ENCODE measurements at regions not wholly inside any gene's neighbourhood (a gene's known extent, or its start where the extent isn't known, plus 50 kb on each side); places are given as distances from the start of the nearest gene placed in this dataset.

DNA sequence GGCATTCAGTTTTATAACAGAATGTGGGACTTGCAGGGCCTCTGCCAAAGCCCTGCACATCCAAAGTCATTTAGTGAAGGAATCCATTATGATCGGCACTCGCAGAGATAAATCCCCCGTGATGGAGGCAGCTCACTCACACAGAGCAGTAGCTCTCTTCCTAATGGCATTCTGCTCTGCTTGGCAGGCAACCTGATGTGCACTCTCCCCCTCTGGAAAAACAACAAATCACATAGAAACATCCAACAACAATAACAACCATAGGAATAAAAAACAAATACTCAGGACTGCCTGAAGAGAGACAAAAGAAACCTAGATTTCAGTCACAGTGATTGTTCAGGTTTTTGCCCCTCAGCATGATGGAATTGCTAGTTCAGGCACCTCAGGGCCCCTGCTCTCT is 59.7 kb downstream of the NAA11 start:
- Histone ChIP-seq H3K27ac (ENCODE audit: low read depth, low read length) (no peak overlapping the region), H3K36me3 (ENCODE audit: control insufficient read depth, insufficient read depth, low read length) (no peaks in the 10 kb centered on the region), H3K9ac (ENCODE audit: low read depth, low read length) (no peak overlapping the region), H3K4me1 (ENCODE audit: control insufficient read depth, insufficient read depth, low read length) (no peaks in the 10 kb centered on the region), H3K27me3 (ENCODE audit: control insufficient read depth, insufficient read depth, low read length) (no peaks in the 10 kb centered on the region), H3K9me3 (ENCODE audit: control insufficient read depth, insufficient read depth, low read length) (no peaks in the 10 kb centered on the region), H3K4me3 (ENCODE audit: low read depth, low read length) (no peak overlapping the region)

DNA sequence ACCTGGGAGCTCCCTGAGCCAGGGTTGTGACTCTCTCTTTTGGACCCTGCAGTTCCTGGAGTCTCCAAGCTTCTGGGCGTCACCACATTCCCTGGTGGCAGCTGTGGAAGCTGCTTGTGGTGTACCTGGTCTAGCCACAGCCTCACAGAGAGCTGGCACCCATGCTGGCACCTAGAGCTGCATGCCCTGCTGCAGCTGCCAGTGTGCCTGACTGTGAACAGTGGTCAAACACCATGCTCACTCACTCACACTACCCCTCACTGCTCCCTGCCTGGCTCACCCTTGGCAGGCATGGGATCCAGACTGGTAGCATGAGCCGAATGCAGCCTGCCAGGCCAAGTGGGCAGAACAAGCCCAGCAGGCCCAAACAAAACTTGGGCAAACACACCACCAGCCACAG is 66.6 kb downstream of the NAA11 start:
- Histone ChIP-seq H3K4me3 (ENCODE audit: low read depth, low read length) (no peak overlapping the region), H3K27me3 (ENCODE audit: control insufficient read depth, insufficient read depth, low read length) (no peaks in the 10 kb centered on the region), H3K9me3 (ENCODE audit: control insufficient read depth, insufficient read depth, low read length) (peaks cover 13% of the 10 kb centered on the region), H3K4me1 (ENCODE audit: control insufficient read depth, insufficient read depth, low read length) (no peaks in the 10 kb centered on the region), H3K27ac (ENCODE audit: low read depth, low read length) (no peak overlapping the region), H3K9ac (ENCODE audit: low read depth, low read length) (no peak overlapping the region), H3K36me3 (ENCODE audit: control insufficient read depth, insufficient read depth, low read length) (no peaks in the 10 kb centered on the region)

DNA sequence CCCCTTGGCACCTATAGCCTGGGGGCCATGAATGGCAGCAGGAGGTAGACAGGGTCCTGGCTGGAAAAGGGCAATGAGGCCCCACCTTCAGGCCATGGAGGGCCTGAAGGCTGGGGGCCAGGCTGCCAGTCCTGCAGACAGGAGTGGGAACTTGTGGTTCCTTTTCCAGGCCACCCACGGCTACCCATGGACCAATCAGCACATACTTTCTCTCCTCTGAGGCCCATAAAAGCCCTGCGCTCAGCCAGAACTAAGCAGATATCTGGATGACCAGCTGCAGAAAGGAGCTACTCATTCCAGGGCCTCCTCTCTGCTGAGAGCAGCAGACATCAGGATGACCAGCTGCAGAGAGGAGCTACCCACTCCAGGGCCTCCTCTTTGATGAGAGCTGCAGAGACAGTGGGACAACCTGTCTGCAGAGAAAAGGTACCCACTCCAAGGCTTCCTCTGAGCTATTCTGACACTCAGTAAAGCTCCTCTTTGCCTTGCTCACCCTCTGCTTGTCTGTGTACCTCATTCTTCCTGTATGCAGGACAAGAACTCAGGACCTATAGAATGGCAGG is 67.2 kb downstream of the NAA11 start:
- Histone ChIP-seq H3K27ac (ENCODE audit: low read depth, low read length) (no peak overlapping the region), H3K36me3 (ENCODE audit: control insufficient read depth, insufficient read depth, low read length) (no peaks in the 10 kb centered on the region), H3K4me3 (ENCODE audit: low read depth, low read length) (no peak overlapping the region), H3K9ac (ENCODE audit: low read depth, low read length) (no peak overlapping the region), H3K9me3 (ENCODE audit: control insufficient read depth, insufficient read depth, low read length) (peaks cover 13% of the 10 kb centered on the region), H3K4me1 (ENCODE audit: control insufficient read depth, insufficient read depth, low read length) (no peaks in the 10 kb centered on the region), H3K27me3 (ENCODE audit: control insufficient read depth, insufficient read depth, low read length) (no peaks in the 10 kb centered on the region)

DNA sequence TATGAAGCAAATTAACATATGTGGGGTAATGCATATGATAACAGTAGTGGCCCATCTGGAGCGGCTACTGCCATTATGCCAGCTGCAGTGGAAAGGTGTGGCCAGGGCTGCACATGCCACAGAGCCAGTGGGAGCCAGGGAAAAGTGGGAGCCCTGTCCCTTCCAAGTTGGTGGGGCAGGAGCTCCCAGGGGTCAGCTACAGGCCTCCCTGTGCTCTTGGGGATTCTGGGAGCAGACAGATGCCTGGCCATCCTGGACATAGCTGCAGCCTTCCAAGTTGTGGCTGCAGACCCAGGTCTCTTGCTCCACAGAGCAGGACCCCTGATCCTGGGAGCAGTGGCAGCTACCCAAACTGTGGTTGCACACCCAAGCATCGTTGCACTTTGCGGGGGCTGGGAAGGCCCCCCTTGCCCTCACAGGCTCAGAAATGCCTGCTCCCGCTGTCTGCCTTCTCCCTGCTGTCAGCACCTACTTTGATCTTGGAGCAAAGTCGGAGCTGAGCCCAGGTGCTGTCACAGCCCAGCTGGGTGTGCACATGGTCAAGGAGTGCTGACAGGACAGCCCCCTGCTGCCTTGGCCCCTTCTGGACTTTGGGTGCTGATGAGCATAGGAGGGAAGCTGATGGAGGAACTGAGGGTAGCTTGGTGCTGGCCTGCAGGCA is 67.8 kb downstream of the NAA11 start:
- H3K4me3 ChIP-seq (ENCODE audit: low read depth, low read length) = no peak overlapping the region
- no peaks in the 10 kb centered on the region for H3K27me3 ChIP-seq (ENCODE audit: control insufficient read depth, insufficient read depth, low read length)
- no peaks in the 10 kb centered on the region for H3K36me3 ChIP-seq (ENCODE audit: control insufficient read depth, insufficient read depth, low read length)
- H3K27ac ChIP-seq (ENCODE audit: low read depth, low read length) = no peak overlapping the region
- no peak overlapping the region for H3K9ac ChIP-seq (ENCODE audit: low read depth, low read length)
- peaks cover 13% of the 10 kb centered on the region for H3K9me3 ChIP-seq (ENCODE audit: control insufficient read depth, insufficient read depth, low read length)
- no peaks in the 10 kb centered on the region for H3K4me1 ChIP-seq (ENCODE audit: control insufficient read depth, insufficient read depth, low read length)

DNA sequence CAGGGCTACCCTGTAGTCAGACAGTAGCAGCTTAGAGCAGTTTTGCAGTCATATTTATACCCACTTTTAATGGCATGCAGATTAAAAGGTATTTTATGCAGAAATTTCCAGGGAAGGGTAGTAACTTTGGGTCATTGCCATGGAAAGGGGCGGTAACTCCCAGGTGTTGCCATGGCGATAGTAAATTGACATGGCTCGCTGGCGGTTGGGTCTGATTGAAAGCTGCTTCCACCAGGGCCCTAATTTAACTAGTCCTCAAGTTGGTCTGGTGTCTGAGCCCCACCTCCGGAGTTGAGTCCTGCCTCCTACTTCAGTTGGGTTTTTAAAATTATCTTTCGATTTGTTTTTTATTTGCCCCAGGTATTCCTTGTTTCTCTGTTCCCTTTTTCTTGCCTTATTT is 70.1 kb downstream of the NAA11 start:
- H3K4me1 ChIP-seq (ENCODE audit: control insufficient read depth, insufficient read depth, low read length) = no peaks in the 10 kb centered on the region
- no peaks in the 10 kb centered on the region for H3K27me3 ChIP-seq (ENCODE audit: control insufficient read depth, insufficient read depth, low read length)
- H3K4me3 ChIP-seq (ENCODE audit: low read depth, low read length) = no peak overlapping the region
- H3K9ac ChIP-seq (ENCODE audit: low read depth, low read length) = no peak overlapping the region
- H3K27ac ChIP-seq (ENCODE audit: low read depth, low read length) = no peak overlapping the region
- peaks cover 13% of the 10 kb centered on the region for H3K9me3 ChIP-seq (ENCODE audit: control insufficient read depth, insufficient read depth, low read length)
- H3K36me3 ChIP-seq (ENCODE audit: control insufficient read depth, insufficient read depth, low read length) = no peaks in the 10 kb centered on the region

DNA sequence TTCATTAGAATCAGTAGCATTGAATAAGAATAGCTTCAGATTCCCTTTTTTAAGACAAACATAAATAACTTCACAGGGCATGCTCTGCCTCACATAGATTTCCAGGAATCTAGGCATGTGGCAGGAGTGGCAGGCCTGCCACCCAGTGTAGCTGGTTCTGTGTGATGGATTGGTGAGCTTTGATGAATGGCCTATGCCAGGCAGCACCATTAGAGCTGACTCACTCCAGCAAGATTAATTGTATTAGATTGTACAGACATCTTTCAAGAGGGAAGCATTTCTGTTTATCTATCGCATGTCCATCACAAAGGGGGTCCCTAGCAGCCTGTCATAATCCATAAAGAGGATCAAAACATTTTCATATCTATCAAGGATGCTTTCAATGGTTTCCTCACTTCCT is 71.9 kb downstream of the NAA11 start:
- Histone ChIP-seq H3K27me3 (ENCODE audit: control insufficient read depth, insufficient read depth, low read length) (no peaks in the 10 kb centered on the region), H3K4me3 (ENCODE audit: low read depth, low read length) (no peak overlapping the region), H3K9me3 (ENCODE audit: control insufficient read depth, insufficient read depth, low read length) (peaks cover 7% of the 10 kb centered on the region), H3K4me1 (ENCODE audit: control insufficient read depth, insufficient read depth, low read length) (no peaks in the 10 kb centered on the region), H3K27ac (ENCODE audit: low read depth, low read length) (no peak overlapping the region), H3K36me3 (ENCODE audit: control insufficient read depth, insufficient read depth, low read length) (no peaks in the 10 kb centered on the region), H3K9ac (ENCODE audit: low read depth, low read length) (no peak overlapping the region)

DNA sequence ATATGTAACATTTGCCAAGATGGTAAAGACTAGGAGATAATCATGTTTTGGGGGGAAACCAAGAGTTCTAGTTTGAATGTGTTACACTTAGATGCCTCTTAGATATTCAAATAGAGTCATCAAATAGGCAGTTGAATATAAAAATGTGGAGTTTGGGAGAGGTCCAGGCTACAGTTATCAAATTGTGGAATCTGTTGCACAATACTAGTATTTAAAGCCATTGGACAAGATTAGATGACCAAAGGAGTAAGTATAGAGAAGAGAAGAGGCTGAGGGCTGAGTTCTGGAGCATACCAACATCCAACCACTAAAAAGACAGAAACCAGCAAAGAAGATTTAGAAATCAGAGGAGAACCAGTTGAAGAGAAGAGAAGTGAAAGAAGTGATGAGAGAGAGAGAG is 72.7 kb downstream of the NAA11 start:
- no peaks in the 10 kb centered on the region; the same call in 1 of the 2 replicates for H3K9me3 ChIP-seq (ENCODE audit: control insufficient read depth, insufficient read depth, low read length)

DNA sequence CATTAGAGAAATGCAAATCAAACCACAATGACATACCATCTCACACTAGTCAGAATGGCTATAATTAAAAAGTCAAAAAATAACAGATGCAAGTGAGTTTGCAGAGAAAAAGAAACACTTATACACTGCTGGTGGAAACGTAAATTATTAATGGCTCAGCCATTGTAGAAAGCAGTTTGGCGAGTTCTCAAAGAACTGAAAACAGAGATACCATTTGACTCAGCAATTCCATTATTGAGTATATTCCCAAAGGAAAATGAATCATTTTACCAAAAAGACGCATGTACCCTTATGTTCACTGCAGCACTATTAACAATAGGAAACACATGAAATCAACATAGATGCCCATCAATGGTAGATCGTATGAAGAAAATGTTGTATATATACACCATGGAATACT is 75.0 kb downstream of the NAA11 start:
- Histone ChIP-seq H3K27me3 (ENCODE audit: control insufficient read depth, insufficient read depth, low read length) (no peaks in the 10 kb centered on the region), H3K36me3 (ENCODE audit: control insufficient read depth, insufficient read depth, low read length) (no peaks in the 10 kb centered on the region), H3K4me1 (ENCODE audit: control insufficient read depth, insufficient read depth, low read length) (no peaks in the 10 kb centered on the region), H3K9me3 (ENCODE audit: control insufficient read depth, insufficient read depth, low read length) (no peaks in the 10 kb centered on the region; the same call in 1 of the 2 replicates), H3K4me3 (ENCODE audit: low read depth, low read length) (no peak overlapping the region), H3K9ac (ENCODE audit: low read depth, low read length) (no peak overlapping the region), H3K27ac (ENCODE audit: low read depth, low read length) (no peak overlapping the region)

More for the DNA sequence above, 72.7 kb downstream of the NAA11 start:
- no peak overlapping the region for H3K4me3 ChIP-seq (ENCODE audit: low read depth, low read length)
- H3K27me3 ChIP-seq (ENCODE audit: control insufficient read depth, insufficient read depth, low read length) = no peaks in the 10 kb centered on the region
- no peaks in the 10 kb centered on the region for H3K36me3 ChIP-seq (ENCODE audit: control insufficient read depth, insufficient read depth, low read length)
- H3K27ac ChIP-seq (ENCODE audit: low read depth, low read length) = no peak overlapping the region
- H3K9ac ChIP-seq (ENCODE audit: low read depth, low read length) = no peak overlapping the region
- no peaks in the 10 kb centered on the region for H3K4me1 ChIP-seq (ENCODE audit: control insufficient read depth, insufficient read depth, low read length)

DNA sequence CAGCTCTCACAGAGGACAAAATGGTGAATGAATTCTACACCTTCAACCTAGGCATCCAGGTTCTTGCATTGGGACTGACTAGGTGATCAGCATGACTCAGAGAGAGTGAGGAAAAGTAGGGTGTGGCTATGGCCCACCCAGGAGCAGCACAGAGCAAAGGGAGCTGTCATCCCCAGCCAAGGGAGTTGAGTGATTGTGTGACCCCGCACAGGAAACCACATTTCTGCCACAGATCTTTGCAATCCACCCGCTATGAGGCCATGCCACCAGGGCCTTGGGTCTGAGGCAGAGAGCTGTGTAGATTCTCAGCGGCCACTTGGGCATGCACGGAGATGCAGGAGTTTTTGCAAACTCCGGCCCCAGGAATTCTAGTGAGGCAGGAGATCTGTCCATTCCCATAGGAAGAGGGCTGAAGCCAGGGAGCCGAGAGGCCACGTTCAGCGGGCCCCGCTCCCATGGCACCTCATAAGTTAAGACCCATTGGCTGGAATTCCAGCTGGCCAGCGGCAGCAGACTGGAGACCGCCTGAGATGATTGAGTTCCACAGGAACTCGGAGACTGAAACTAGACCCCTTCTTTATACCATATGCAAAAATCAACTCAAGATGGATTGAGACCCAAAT is 75.9 kb downstream of the NAA11 start:
- Histone ChIP-seq H3K4me3 (ENCODE audit: low read depth, low read length) (no peak overlapping the region), H3K27ac (ENCODE audit: low read depth, low read length) (no peak overlapping the region), H3K36me3 (ENCODE audit: control insufficient read depth, insufficient read depth, low read length) (no peaks in the 10 kb centered on the region), H3K9ac (ENCODE audit: low read depth, low read length) (no peak overlapping the region), H3K4me1 (ENCODE audit: control insufficient read depth, insufficient read depth, low read length) (no peaks in the 10 kb centered on the region), H3K27me3 (ENCODE audit: control insufficient read depth, insufficient read depth, low read length) (no peaks in the 10 kb centered on the region), H3K9me3 (ENCODE audit: control insufficient read depth, insufficient read depth, low read length) (no peaks in the 10 kb centered on the region; the same call in none of the 2 replicates)

DNA sequence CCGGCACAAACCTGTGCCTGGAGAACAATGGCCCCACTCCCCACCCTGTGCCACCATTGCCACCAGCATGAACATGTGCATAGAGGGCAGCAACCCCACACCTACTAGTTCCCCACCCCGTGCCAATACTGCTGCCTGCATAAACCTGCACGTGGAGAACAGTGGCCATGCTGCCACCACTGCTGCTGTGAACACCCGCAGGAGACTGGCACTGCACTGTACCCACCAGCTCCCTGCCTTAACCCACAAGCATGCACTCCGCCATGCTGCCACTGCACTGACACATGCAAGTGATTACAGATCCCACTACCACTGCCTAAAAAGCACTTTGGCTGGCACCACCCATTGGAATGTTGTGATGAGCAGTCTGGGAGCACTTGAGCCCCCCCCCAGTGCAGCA is 77.3 kb downstream of the NAA11 start:
- Histone ChIP-seq H3K9me3 (ENCODE audit: control insufficient read depth, insufficient read depth, low read length) (peaks cover 7% of the 10 kb centered on the region), H3K27me3 (ENCODE audit: control insufficient read depth, insufficient read depth, low read length) (no peaks in the 10 kb centered on the region), H3K9ac (ENCODE audit: low read depth, low read length) (no peak overlapping the region), H3K27ac (ENCODE audit: low read depth, low read length) (no peak overlapping the region), H3K4me1 (ENCODE audit: control insufficient read depth, insufficient read depth, low read length) (no peaks in the 10 kb centered on the region), H3K36me3 (ENCODE audit: control insufficient read depth, insufficient read depth, low read length) (no peaks in the 10 kb centered on the region), H3K4me3 (ENCODE audit: low read depth, low read length) (no peak overlapping the region)

DNA sequence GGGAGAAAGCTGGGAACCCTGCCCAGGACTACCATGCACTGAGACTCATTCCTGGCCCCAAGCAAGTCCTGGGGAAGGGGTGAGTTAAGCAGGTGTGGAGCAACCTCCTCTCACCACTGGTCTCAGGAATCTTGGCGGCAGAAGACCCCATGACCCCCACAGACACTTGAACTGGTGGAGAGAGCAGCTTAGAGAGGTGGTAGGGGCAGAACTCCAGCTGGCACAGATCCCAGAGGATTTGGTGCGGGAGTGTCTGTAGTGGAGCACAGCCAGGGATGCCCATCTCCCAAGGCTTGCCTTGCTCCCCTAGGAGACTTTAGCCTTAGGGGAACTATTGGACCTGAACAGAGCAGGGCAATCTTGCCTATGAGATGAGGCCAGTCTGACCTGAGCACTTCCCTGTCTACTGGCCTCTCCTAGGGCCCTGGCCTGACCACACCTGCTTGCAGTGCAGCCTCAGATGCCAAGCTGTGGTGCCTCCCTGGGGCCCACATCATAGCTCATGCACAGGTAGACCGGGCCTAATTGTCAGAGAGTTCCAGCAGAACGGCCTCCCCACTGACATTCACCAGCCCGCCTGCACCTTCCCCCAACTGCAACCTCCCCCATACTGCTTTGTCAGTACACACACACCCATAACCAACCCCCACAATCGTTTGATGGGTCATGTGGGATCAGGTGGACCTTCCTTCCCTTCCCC is 78.0 kb downstream of the NAA11 start:
- no peaks in the 10 kb centered on the region for H3K4me1 ChIP-seq (ENCODE audit: control insufficient read depth, insufficient read depth, low read length)
- no peak overlapping the region for H3K27ac ChIP-seq (ENCODE audit: low read depth, low read length)
- H3K9me3 ChIP-seq (ENCODE audit: control insufficient read depth, insufficient read depth, low read length) = peaks cover 7% of the 10 kb centered on the region
- H3K4me3 ChIP-seq (ENCODE audit: low read depth, low read length) = no peak overlapping the region
- H3K27me3 ChIP-seq (ENCODE audit: control insufficient read depth, insufficient read depth, low read length) = no peaks in the 10 kb centered on the region
- H3K36me3 ChIP-seq (ENCODE audit: control insufficient read depth, insufficient read depth, low read length) = no peaks in the 10 kb centered on the region
- no peak overlapping the region for H3K9ac ChIP-seq (ENCODE audit: low read depth, low read length)

Data from HUES48 (cell line).